ENCODE measurements at regions not wholly inside any gene's neighbourhood (a gene's known extent, or its start where the extent isn't known, plus 50 kb on each side); places are given as distances from the start of the nearest gene placed in this dataset.

DNA sequence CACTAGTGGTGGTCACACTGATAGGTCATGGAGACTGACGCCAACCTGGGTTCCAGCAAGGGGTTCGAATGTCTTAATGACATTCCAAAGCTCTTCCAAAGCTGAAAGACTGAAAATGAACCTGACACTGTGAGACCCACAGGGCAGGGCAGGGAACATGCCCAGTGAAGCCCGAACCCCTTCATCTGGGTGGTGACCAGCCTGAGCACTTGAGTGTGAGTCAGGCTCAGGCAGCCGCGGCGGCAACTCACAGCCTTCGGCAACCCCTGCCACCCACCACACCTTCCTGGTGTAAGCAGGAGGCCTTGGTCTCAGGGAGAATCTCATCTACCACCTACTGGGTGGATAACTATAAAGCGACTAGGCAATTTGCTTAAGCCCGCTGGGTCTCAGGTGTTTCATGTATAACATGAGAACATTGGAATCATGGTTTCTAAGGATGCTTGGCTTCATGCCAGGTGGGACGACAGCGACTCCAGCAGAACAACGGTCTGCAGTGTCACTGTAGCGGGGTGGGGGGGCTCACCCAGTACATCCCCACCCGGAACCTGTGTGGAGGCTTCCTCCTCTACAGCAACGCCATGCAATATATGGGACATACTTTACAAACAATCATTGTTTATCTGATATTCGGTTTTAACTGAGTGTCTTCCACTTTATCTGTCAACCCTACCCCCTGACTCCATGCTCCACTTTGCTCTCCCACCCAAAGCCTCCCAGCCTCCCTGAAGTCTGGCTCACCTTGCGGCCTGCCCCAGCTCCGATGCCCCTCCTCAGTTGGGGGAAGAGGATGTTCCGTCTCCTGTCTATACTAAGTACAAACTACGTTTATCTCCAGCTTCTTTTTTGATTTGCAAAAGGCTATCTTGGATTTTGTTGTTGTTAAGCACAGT is 125.0 kb upstream of the MEF2A start:
- DNase-seq (ENCODE audit: low read depth) = no peak

DNA sequence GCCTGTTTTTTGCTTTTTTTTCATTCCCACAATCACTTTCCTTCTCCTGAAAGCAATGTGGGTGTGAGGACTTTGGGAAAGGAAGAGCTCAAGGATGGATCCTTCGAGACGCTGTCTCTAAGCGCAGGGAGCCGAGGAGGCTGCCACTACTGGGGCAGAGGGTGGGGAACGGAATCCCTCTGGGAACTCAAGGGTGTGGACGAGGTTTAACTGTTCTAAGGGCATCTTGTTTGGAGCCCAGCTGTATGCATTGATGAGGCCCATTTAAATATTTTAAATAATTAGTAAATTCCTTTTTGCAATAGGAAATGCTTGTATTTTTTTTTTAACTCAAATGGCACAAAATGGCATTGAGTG is 124.4 kb upstream of the MEF2A start:
- no peak for DNase-seq (ENCODE audit: low read depth)

GRCh38 chr15:99441871-99442251 is 123.9 kb upstream of the MEF2A start:
- no peak for DNase-seq (ENCODE audit: low read depth)

- peak; percentile 88 for DNase-seq (ENCODE audit: low read depth)
Observed at GRCh38 chr15:99442252-99442897, 123.4 kb upstream of the MEF2A start.

- no peak for DNase-seq (ENCODE audit: low read depth)
Observed at GRCh38 chr15:99443056-99443756, 122.6 kb upstream of the MEF2A start.

DNA sequence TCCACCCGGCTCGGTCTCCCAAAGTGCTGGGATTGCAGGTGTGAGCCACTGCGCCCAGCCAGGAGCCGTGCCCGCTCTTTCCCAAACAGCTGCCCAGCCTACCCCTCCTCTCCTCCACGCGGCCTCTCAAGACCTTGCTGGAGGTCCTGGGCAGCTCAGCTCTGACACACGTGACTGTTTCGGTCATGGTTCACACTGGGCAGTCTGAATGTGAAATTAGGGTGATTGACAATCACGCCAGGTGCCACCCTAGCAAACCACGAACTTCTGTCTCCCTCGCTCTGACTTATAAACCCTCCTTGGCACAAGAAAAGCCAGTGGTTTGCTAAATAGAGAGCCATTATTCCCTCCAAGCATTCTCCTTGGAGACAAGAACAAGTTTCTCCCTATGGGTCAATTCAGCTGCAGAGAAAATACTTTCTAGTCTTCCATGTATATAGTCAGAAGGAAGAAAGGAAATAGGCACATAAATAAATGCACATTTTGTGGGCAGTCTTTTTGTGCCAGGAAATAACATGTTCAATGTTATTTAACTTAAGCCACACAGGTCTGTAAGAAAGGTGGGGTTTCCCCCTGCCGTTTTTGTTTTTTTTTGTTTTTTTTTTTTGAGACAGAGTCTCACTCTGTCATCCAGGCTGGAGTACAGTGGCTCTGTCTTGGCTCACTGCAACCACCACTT is 121.9 kb upstream of the MEF2A start:
- no peak for DNase-seq (ENCODE audit: low read depth)

GRCh38 chr15:99445272-99445850 is 120.4 kb upstream of the MEF2A start:
- DNase-seq (ENCODE audit: low read depth) = no peak

GRCh38 chr15:99446565-99447496 is 119.0 kb upstream of the MEF2A start:
- no peak for DNase-seq (ENCODE audit: low read depth)

GRCh38 chr15:99447497-99448371 is 118.0 kb upstream of the MEF2A start:
- DNase-seq (ENCODE audit: low read depth) = no peak

GRCh38 chr15:99449514-99449913 is 116.3 kb upstream of the MEF2A start:
- no peak for DNase-seq (ENCODE audit: low read depth)

GRCh38 chr15:99450896-99451358 is 114.9 kb upstream of the MEF2A start:
- DNase-seq (ENCODE audit: low read depth) = peak; percentile 75

GRCh38 chr15:99451484-99451883 is 114.3 kb upstream of the MEF2A start:
- DNase-seq (ENCODE audit: low read depth) = no peak

GRCh38 chr15:99452010-99452409 is 113.8 kb upstream of the MEF2A start:
- DNase-seq (ENCODE audit: low read depth) = no peak

DNA sequence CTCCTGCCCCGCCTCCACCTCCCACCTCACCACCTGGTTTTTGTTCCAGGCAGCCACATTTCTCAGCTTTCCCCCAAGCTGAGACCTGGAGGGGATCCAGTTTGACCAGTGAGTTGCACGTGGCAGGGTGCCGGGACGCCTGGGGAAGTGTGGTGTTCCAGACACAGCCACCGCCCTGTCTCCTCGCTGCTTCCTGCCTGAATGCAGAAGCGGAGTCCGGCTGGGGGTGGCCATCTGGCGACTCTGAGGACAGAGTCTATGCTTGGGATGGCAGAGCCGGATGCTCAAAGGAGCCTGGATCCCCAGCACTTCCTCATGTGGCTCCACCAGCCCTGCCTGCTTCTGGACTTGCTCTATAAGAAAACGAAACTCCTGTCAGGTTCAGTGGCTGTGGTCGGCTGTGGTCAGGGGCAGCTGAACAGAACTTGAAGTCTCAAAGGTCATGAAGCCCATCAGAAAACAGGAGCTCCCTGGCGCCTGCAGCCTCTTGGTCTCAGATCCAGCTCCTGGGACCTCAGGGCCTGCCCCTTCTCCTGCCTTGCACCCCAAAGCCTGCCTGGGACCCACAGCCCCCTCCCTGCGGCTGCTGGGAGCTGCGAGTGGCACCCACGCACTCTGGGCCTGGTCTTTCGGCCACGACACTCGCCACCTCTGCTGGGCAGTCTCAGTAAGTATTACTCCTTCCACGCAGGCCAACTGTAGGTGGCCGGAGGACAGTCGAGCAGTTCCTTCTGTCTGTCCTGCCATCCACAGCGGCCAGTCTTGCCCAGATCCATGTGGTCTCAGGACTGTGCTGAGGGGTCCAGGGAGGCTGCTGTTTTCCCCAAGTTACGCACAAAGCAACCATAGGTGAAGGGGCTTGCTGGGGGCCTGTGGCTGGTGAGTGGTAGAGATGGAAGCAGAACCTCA is 112.8 kb upstream of the MEF2A start:
- no peak for DNase-seq (ENCODE audit: low read depth)

DNA sequence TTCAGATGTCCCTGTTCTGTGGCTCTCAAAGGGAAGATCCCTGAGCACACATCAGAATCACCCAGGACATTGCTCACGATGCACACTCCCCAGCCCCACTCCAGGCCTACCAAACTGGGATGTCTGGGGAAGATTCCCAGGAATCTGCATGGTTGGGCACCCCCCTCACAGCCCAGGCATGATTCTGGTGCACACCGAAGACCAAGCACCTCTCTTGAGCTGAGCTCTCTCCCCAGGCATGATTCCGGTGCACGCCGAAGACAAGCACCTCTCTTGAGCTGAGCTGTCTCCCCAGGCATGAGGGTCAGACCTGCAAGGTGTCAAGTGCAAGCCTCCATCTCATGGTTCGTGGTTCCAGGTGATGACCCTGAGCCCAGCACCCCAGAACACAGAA is 112.2 kb upstream of the MEF2A start:
- no peak for DNase-seq (ENCODE audit: low read depth)

GRCh38 chr15:99454107-99454809 is 111.5 kb upstream of the MEF2A start:
- no peak for DNase-seq (ENCODE audit: low read depth)

DNA sequence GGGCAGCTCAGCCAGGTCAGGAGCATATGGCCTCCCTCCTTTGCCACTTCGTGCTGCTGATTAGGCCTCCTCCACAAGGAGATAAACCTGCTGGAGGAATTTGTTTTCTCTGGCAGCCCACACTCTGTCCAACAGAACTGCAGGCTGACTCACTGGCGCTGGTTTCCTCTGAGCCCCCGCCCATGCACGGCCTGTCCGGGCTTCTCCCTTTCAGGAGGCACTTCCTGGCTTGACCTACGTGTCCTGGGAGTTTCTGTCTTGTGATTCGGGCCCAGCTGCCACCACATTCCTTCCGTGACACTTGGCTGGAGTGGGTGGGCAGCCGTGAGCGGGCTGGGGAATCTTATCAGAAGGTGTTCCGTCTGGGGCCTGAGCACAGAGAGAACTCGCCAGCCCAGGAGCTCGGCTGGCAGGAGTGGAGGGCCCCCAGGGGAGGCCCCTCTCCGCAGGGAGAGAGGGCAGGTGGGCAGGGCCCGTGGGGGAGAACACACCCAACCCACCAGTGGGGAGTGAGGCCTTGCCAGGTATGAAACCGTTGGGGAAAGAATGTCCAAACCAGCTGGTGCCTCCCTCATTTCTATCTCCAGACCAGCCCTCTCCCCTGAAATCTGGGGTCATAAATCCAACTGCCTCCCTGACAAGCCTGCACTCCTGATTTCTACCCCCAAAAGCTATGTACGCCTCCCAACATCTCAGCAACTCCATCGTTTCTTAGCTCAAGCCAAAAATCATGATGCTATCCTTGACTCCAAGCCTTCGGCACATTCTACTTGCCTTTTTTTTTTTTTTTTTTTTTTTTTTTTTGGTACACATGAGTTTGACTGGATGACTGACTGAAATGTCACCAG is 110.6 kb upstream of the MEF2A start:
- DNase-seq (ENCODE audit: low read depth) = peak; percentile 96

All from amniotic epithelial cell (primary cell).